ENCODE measurements at regions not wholly inside any gene's neighbourhood (a gene's known extent, or its start where the extent isn't known, plus 50 kb on each side); places are given as distances from the start of the nearest gene placed in this dataset.
"Not testable (repeated sequence)": the region's sequence is repeated elsewhere in the genome, so short reads cannot be mapped to it uniquely, and the experiment has no call there.

GRCh38 chr1:60949154-60949825 lies 133.1 kb upstream of the NFIA start:
- no peak for FAIRE-seq

- FAIRE-seq, result no peak
Observed at GRCh38 chr1:60948486-60948885, 133.9 kb upstream of the NFIA start.

- FAIRE-seq, result no peak
Observed at GRCh38 chr1:60947367-60947766, 135.0 kb upstream of the NFIA start.

GRCh38 chr1:60942896-60943638 lies 139.3 kb upstream of the NFIA start:
- FAIRE-seq, result no peak

- FAIRE-seq, result no peak
Observed at GRCh38 chr1:60942291-60942690, 140.1 kb upstream of the NFIA start.

- FAIRE-seq, result not testable (repeated sequence)
Observed at GRCh38 chr1:60940685-60941084, 141.7 kb upstream of the NFIA start.

- FAIRE-seq, result no peak
Observed at GRCh38 chr1:60937720-60938119, 144.6 kb upstream of the NFIA start.

GRCh38 chr1:60936591-60937342 lies 145.6 kb upstream of the NFIA start:
- FAIRE-seq, result no peak

- FAIRE-seq, result no peak
Observed at GRCh38 chr1:60936163-60936562, 146.2 kb upstream of the NFIA start.

GRCh38 chr1:60935599-60936110 lies 146.7 kb upstream of the NFIA start:
- no peak for FAIRE-seq

- no peak for FAIRE-seq
Observed at GRCh38 chr1:60930130-60930529, 152.2 kb upstream of the NFIA start.

GRCh38 chr1:60924964-60925798 lies 157.2 kb upstream of the NFIA start:
- no peak for FAIRE-seq

- no peak for FAIRE-seq
Observed at GRCh38 chr1:60924165-60924564, 158.2 kb upstream of the NFIA start.

- FAIRE-seq, result no peak
Observed at GRCh38 chr1:60923389-60924087, 158.8 kb upstream of the NFIA start.

- no peak for FAIRE-seq
Observed at GRCh38 chr1:60922304-60922703, 160.1 kb upstream of the NFIA start.

- no peak for FAIRE-seq
Observed at GRCh38 chr1:60921175-60921574, 161.2 kb upstream of the NFIA start.

GRCh38 chr1:60920561-60920960 lies 161.8 kb upstream of the NFIA start:
- FAIRE-seq, result no peak

GRCh38 chr1:60918867-60919266 lies 163.5 kb upstream of the NFIA start:
- no peak for FAIRE-seq

GRCh38 chr1:60916906-60917305 lies 165.5 kb upstream of the NFIA start:
- FAIRE-seq, result no peak

- FAIRE-seq, result no peak
Observed at GRCh38 chr1:60916199-60916598, 166.2 kb upstream of the NFIA start.

GRCh38 chr1:60915441-60915840 lies 166.9 kb upstream of the NFIA start:
- FAIRE-seq, result no peak

GRCh38 chr1:60914982-60915381 lies 167.4 kb upstream of the NFIA start:
- no peak for FAIRE-seq

All from endometrium (tissue), 2 donors.